GM12878 (cell line): ENCODE measurements at regions not wholly inside any gene's neighbourhood (a gene's known extent, or its start where the extent isn't known, plus 50 kb on each side); places are given as distances from the start of the nearest gene placed in this dataset.

ENCODE experiments used
- ZNF274 ChIP-seq: IDR thresholded peaks from one replicate; pipeline ENCODE4 v1.8.0; 2011; ENCODE audit not compliant: insufficient read length, insufficient read depth
- TF ChIP-seq, protein P1 (sequence below), 3 experiments: IDR thresholded peaks in 2 of 3; conservative IDR thresholded peaks in 1 of 3; 2 replicates each; pipeline ENCODE4 v1.5.1; 2011; ENCODE audit warnings: low read depth in 3 of 3, low read length in 3 of 3, mild to moderate bottlenecking in 3 of 3, control low read depth in 2 of 3, moderate library complexity in 2 of 3, inconsistent platforms in 1 of 3, mixed read lengths in 1 of 3; ENCODE audit not compliant: control insufficient read depth in 2 of 3, insufficient read depth in 1 of 3; ENCODE audit errors: extremely low read depth in 1 of 3

DNA sequence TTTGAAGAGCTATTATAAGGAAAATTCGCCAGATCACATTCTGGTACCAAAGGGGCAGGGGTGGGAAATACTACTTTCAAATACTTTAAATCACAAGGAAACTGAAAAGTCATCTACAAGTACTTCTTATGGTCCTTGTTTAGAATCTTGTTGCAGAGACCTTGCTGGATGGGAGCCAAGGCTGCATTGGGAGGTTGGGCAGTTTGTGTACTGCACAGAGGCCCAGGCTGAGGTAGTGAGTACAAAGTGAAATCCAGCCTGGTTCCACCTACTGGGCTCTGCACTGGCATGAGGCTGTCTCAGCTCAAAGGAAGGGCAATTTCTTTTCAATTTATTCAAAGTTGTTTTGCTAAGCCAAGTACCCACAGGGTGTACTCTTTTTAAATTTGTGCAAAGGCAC, 140.3 kb upstream of the DLX2 start:
- TF ChIP-seq, protein P1, sequence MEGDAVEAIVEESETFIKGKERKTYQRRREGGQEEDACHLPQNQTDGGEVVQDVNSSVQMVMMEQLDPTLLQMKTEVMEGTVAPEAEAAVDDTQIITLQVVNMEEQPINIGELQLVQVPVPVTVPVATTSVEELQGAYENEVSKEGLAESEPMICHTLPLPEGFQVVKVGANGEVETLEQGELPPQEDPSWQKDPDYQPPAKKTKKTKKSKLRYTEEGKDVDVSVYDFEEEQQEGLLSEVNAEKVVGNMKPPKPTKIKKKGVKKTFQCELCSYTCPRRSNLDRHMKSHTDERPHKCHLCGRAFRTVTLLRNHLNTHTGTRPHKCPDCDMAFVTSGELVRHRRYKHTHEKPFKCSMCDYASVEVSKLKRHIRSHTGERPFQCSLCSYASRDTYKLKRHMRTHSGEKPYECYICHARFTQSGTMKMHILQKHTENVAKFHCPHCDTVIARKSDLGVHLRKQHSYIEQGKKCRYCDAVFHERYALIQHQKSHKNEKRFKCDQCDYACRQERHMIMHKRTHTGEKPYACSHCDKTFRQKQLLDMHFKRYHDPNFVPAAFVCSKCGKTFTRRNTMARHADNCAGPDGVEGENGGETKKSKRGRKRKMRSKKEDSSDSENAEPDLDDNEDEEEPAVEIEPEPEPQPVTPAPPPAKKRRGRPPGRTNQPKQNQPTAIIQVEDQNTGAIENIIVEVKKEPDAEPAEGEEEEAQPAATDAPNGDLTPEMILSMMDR (IDR thresholded peaks at IDR 0.05 in 2 of 3, conservative IDR thresholded peaks at IDR 0.05 in 1 of 3; ENCODE audit: control insufficient read depth in 2 of 3, extremely low read depth in 1 of 3, insufficient read depth in 1 of 3, low read depth in 3 of 3, low read length in 3 of 3) = no peak
- no peak for TF ChIP-seq ZNF274
